Liver (tissue), 8 donors: ENCODE measurements at regions not wholly inside any gene's neighbourhood (a gene's known extent, or its start where the extent isn't known, plus 50 kb on each side); places are given as distances from the start of the nearest gene placed in this dataset.
"Not testable (repeated sequence)": the region's sequence is repeated elsewhere in the genome, so short reads cannot be mapped to it uniquely, and the experiment has no call there.

Experiments used
- DNase-seq: peaks from one replicate; pipeline ENCODE4 v3.0.0-alpha.2; 2017; ENCODE audit warnings: low spot score
- H3K27ac ChIP-seq, 2 donors: one replicate each; pipeline ENCODE4 v1.7.0; 2013; ENCODE audit warnings: inconsistent platforms in 2 of 2, low read length in 2 of 2, control low read depth in 1 of 2, low read depth in 1 of 2, mild to moderate bottlenecking in 1 of 2
- H3K27me3 ChIP-seq, 4 donors: one replicate each; pipeline versions ENCODE4 v1.6.1 to v1.7.0; 2013; ENCODE audit warnings: low read length in 3 of 4, inconsistent platforms in 1 of 4, mild to moderate bottlenecking in 1 of 4, moderate library complexity in 1 of 4; ENCODE audit not compliant: control insufficient read depth in 4 of 4, insufficient read depth in 4 of 4
- H3K36me3 ChIP-seq, 4 donors: one replicate each; pipeline versions ENCODE4 v1.6.1 to v1.7.0; 2013; ENCODE audit warnings: low read length in 3 of 4, mild to moderate bottlenecking in 3 of 4, low read depth in 1 of 4, moderate library complexity in 1 of 4; ENCODE audit not compliant: control insufficient read depth in 4 of 4, insufficient read depth in 3 of 4
- H3K4me1 ChIP-seq, 4 donors: one replicate each; pipeline versions ENCODE4 v1.6.1 to v1.7.0; 2013; ENCODE audit warnings: low read length in 3 of 4, mild to moderate bottlenecking in 3 of 4, moderate library complexity in 1 of 4; ENCODE audit not compliant: control insufficient read depth in 4 of 4, insufficient read depth in 4 of 4
- H3K4me3 ChIP-seq, 3 donors: one replicate each; pipeline versions ENCODE4 v1.6.1 to v1.7.0; 2013; ENCODE audit warnings: low read length in 3 of 3, control low read depth in 1 of 3, low read depth in 1 of 3, mild to moderate bottlenecking in 1 of 3
- H3K9ac ChIP-seq, 2 donors: one replicate each; pipeline ENCODE4 v1.7.0; 2013; ENCODE audit warnings: low read length in 2 of 2, mild to moderate bottlenecking in 2 of 2, moderate library complexity in 2 of 2, control low read depth in 1 of 2, low read depth in 1 of 2
- H3K9me3 ChIP-seq, 4 donors: one replicate each; pipeline versions ENCODE4 v1.6.1 to v1.7.0; 2013; ENCODE audit warnings: low read length in 3 of 4; ENCODE audit not compliant: control insufficient read depth in 4 of 4
- EGR1 ChIP-seq, 2 donors: IDR thresholded peaks; 2 replicates each; pipeline ENCODE4 v1.6.1; 2016 to 2018; ENCODE audit warnings: antibody characterized with exemption in 2 of 2, low read depth in 2 of 2
- FOXA2 ChIP-seq: IDR thresholded peaks from 2 replicates; pipeline ENCODE4 v1.6.1; 2016; ENCODE audit warnings: antibody characterized with exemption
- GABPA ChIP-seq, 2 donors: IDR thresholded peaks in 1 of 2; conservative IDR thresholded peaks in 1 of 2; 2 replicates each; pipeline ENCODE4 v1.6.1; 2016; ENCODE audit warnings: antibody characterized with exemption in 2 of 2, mild to moderate bottlenecking in 1 of 2, moderate library complexity in 1 of 2
- HNF4A ChIP-seq, 2 donors: conservative IDR thresholded peaks; 2 replicates each; pipeline ENCODE4 v1.6.1; 2016; ENCODE audit warnings: antibody characterized with exemption in 2 of 2, mild to moderate bottlenecking in 2 of 2
- HNF4G ChIP-seq: IDR thresholded peaks from 2 replicates; pipeline ENCODE4 v1.6.1; 2016; ENCODE audit warnings: antibody characterized with exemption
- JUND ChIP-seq, 2 donors: IDR thresholded peaks; 2 replicates each; pipeline ENCODE4 v1.6.1; 2016; ENCODE audit warnings: antibody characterized with exemption in 2 of 2
- NR2F2 ChIP-seq: IDR thresholded peaks from 2 replicates; pipeline ENCODE4 v1.6.1; 2016; ENCODE audit warnings: antibody characterized with exemption
- RAD21 ChIP-seq, 2 donors: IDR thresholded peaks; 2 replicates each; pipeline ENCODE4 v1.6.1; 2016; ENCODE audit warnings: antibody characterized with exemption in 2 of 2, mild to moderate bottlenecking in 2 of 2
- SP1 ChIP-seq: IDR thresholded peaks from 2 replicates; pipeline ENCODE4 v1.6.1; 2018; ENCODE audit warnings: antibody characterized with exemption, mild to moderate bottlenecking
- TAF1 ChIP-seq: conservative IDR thresholded peaks from 2 replicates; pipeline ENCODE4 v1.6.1; 2016; ENCODE audit warnings: antibody characterized with exemption, mild to moderate bottlenecking
- YY1 ChIP-seq: IDR thresholded peaks from 2 replicates; pipeline ENCODE4 v1.6.1; 2016; ENCODE audit warnings: antibody characterized with exemption, mild to moderate bottlenecking
- WGBS: extraction: QIAGEN DNeasy Blood & Tissue Kit; methylation state at CpG from one replicate; pipeline ENCODE4 v1.1.7; 2013; 5-methylcytosine and 5-hydroxymethylcytosine counted together
- TF ChIP-seq, protein P1 (sequence below): IDR thresholded peaks from 2 replicates; pipeline ENCODE4 v1.6.1; 2016; ENCODE audit warnings: antibody characterized with exemption, mild to moderate bottlenecking
- TF ChIP-seq, protein P2 (sequence below): IDR thresholded peaks from 2 replicates; pipeline ENCODE4 v1.6.1; 2016; ENCODE audit warnings: antibody characterized with exemption
- TF ChIP-seq, protein P3 (sequence below): IDR thresholded peaks from 2 replicates; pipeline ENCODE4 v1.6.1; 2016; ENCODE audit warnings: antibody characterized with exemption
- TF ChIP-seq, protein P4 (sequence below): fragments of 150-350 bp; IDR thresholded peaks from 2 replicates; pipeline ENCODE4 v1.5.1; 2017; ENCODE audit warnings: improper control_type of control experiment, low read depth, low read length; ENCODE audit not compliant: missing input control
- donor health status: healthy.
- donor health status: healthy.
- donor health status: healthy.
- donor health status: healthy.
- donor health status: healthy.

DNA sequence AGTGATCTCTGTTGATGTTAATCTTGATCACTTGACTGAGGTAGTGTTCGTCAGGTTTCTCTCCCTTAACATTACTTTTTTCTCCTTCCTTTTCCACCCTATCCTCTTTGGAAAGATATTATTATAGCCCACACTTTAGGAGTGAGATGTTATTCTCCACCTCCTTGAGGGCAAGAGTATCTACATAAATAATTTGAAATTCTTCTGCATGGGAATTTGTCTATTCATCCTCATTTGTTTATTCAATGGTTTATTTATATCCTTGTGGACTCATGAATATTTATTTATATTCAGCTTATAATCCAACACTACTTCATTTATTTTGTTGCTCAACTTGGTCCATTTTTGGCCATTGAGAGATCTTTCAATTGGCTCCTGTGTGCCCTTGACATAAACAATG, 750.4 kb downstream of the EPHA4 start:
- no peaks in the 10 kb centered on the region for H3K9me3 ChIP-seq
- no peak overlapping the region for H3K9ac ChIP-seq
- no peak for DNase-seq
- 66% methylated on average over 1 of the region's 1 CpG for WGBS
- no peaks in the 10 kb centered on the region for H3K36me3 ChIP-seq
- no peaks in the 10 kb centered on the region for H3K4me1 ChIP-seq
- TF ChIP-seq HNF4G = no peak
- no peak for TF ChIP-seq RAD21 (IDR thresholded peaks at IDR 0.05)
- no peak for TF ChIP-seq NR2F2
- no peak for TF ChIP-seq SP1
- H3K27me3 ChIP-seq = no peaks in the 10 kb centered on the region
- no peak overlapping the region for H3K27ac ChIP-seq
- H3K4me3 ChIP-seq = no peak overlapping the region

DNA sequence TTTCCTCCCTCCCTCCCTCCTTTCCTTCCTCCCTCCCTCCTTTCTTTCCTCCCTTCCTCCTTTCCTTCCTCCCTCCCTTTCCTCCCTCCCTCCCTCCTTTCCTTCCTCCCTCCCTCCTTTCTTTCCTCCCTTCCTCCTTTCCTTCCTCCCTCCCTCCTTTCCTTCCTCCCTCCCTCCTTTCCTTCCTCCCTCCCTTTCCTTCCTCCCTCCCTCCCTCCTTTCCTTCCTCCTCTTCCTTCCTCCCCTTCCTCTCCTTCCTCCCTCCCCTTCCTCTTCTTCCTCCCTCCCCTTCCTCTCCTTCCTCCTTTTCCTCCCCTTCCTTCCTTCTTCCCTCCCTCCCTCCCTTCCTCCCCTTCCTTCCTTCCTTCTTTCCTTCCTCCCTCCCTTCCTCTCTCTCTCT, 748.5 kb downstream of the EPHA4 start:
- not testable (repeated sequence) for DNase-seq, H3K36me3 ChIP-seq, H3K27me3 ChIP-seq

DNA sequence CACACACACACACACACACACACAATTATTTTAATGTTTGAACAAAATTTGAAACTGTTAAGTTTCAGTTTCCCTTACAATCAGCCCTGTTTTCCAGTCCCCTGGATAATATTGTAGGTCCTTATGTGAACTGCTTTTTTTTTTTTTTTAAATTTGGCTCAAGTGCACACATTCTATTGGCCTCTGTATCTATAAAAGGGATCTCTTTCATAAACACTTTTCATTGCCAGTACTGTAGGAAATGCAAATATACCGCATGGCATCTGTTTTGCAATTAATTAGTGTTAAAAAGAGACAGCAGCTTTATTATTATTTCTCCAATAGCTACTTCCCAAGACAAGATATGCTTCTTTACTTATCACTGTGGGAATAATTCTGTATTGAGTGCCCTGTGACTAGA, 738.7 kb downstream of the EPHA4 start:
- no peaks in the 10 kb centered on the region for H3K4me1 ChIP-seq
- H3K4me3 ChIP-seq = no peak overlapping the region
- WGBS = 77% methylated on average over 1 of the region's 1 CpG
- no peak for DNase-seq
- no peaks in the 10 kb centered on the region for H3K9me3 ChIP-seq
- no peaks in the 10 kb centered on the region for H3K36me3 ChIP-seq
- TF ChIP-seq FOXA2 = no peak
- no peak for TF ChIP-seq HNF4G
- TF ChIP-seq, protein P1, sequence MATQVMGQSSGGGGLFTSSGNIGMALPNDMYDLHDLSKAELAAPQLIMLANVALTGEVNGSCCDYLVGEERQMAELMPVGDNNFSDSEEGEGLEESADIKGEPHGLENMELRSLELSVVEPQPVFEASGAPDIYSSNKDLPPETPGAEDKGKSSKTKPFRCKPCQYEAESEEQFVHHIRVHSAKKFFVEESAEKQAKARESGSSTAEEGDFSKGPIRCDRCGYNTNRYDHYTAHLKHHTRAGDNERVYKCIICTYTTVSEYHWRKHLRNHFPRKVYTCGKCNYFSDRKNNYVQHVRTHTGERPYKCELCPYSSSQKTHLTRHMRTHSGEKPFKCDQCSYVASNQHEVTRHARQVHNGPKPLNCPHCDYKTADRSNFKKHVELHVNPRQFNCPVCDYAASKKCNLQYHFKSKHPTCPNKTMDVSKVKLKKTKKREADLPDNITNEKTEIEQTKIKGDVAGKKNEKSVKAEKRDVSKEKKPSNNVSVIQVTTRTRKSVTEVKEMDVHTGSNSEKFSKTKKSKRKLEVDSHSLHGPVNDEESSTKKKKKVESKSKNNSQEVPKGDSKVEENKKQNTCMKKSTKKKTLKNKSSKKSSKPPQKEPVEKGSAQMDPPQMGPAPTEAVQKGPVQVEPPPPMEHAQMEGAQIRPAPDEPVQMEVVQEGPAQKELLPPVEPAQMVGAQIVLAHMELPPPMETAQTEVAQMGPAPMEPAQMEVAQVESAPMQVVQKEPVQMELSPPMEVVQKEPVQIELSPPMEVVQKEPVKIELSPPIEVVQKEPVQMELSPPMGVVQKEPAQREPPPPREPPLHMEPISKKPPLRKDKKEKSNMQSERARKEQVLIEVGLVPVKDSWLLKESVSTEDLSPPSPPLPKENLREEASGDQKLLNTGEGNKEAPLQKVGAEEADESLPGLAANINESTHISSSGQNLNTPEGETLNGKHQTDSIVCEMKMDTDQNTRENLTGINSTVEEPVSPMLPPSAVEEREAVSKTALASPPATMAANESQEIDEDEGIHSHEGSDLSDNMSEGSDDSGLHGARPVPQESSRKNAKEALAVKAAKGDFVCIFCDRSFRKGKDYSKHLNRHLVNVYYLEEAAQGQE = no peak
- H3K9ac ChIP-seq = no peak overlapping the region
- no peak overlapping the region for H3K27ac ChIP-seq
- no peaks in the 10 kb centered on the region for H3K27me3 ChIP-seq

More for the DNA sequence above, 748.5 kb downstream of the EPHA4 start:
- not testable (repeated sequence) for H3K27ac ChIP-seq, H3K9me3 ChIP-seq, H3K4me1 ChIP-seq, H3K9ac ChIP-seq, H3K4me3 ChIP-seq

DNA sequence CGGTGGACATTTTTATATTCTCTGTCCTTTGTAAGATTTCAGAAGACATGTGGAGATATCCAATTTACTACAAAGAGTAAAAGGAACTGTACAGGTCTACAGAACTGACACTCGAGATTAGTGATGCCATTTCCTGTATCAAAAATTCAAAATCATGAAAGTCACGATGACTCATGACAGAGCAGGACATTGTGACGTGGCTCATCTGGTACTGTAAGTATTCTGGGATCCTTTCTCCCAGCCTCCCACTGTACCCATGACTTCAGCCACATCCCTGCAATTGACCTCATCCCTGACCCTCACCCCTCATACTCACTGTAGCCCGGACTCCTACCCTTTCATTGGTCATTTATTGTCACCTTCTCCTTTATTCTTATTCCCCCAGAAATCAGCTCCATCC, 736.5 kb downstream of the EPHA4 start:
- H3K27me3 ChIP-seq = no peaks in the 10 kb centered on the region
- no peaks in the 10 kb centered on the region for H3K9me3 ChIP-seq
- no peak overlapping the region for H3K27ac ChIP-seq
- H3K9ac ChIP-seq = no peak overlapping the region
- no peaks in the 10 kb centered on the region for H3K36me3 ChIP-seq
- no peaks in the 10 kb centered on the region for H3K4me1 ChIP-seq
- 57% methylated on average over 5 of the region's 5 CpGs for WGBS
- no peak overlapping the region for H3K4me3 ChIP-seq
- no peak for DNase-seq
- no peak for TF ChIP-seq HNF4A (conservative IDR thresholded peaks at IDR 0.05)
- TF ChIP-seq EGR1 (IDR thresholded peaks at IDR 0.05; ENCODE audit: low read depth in 2 of 2) = no peak
- TF ChIP-seq, protein P2, sequence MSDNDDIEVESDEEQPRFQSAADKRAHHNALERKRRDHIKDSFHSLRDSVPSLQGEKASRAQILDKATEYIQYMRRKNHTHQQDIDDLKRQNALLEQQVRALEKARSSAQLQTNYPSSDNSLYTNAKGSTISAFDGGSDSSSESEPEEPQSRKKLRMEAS = no peak
- no peak for TF ChIP-seq SP1
- no peak for TF ChIP-seq TAF1
- TF ChIP-seq JUND (IDR thresholded peaks at IDR 0.05) = no peak
- TF ChIP-seq YY1 = no peak
- TF ChIP-seq GABPA (IDR thresholded peaks at IDR 0.05 in 1 of 2, conservative IDR thresholded peaks at IDR 0.05 in 1 of 2) = no peak
- TF ChIP-seq, protein P3, sequence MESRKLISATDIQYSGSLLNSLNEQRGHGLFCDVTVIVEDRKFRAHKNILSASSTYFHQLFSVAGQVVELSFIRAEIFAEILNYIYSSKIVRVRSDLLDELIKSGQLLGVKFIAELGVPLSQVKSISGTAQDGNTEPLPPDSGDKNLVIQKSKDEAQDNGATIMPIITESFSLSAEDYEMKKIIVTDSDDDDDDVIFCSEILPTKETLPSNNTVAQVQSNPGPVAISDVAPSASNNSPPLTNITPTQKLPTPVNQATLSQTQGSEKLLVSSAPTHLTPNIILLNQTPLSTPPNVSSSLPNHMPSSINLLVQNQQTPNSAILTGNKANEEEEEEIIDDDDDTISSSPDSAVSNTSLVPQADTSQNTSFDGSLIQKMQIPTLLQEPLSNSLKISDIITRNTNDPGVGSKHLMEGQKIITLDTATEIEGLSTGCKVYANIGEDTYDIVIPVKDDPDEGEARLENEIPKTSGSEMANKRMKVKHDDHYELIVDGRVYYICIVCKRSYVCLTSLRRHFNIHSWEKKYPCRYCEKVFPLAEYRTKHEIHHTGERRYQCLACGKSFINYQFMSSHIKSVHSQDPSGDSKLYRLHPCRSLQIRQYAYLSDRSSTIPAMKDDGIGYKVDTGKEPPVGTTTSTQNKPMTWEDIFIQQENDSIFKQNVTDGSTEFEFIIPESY = no peak
- TF ChIP-seq, protein P4, sequence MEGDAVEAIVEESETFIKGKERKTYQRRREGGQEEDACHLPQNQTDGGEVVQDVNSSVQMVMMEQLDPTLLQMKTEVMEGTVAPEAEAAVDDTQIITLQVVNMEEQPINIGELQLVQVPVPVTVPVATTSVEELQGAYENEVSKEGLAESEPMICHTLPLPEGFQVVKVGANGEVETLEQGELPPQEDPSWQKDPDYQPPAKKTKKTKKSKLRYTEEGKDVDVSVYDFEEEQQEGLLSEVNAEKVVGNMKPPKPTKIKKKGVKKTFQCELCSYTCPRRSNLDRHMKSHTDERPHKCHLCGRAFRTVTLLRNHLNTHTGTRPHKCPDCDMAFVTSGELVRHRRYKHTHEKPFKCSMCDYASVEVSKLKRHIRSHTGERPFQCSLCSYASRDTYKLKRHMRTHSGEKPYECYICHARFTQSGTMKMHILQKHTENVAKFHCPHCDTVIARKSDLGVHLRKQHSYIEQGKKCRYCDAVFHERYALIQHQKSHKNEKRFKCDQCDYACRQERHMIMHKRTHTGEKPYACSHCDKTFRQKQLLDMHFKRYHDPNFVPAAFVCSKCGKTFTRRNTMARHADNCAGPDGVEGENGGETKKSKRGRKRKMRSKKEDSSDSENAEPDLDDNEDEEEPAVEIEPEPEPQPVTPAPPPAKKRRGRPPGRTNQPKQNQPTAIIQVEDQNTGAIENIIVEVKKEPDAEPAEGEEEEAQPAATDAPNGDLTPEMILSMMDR = no peak
